T-helper 2 cell treated with Interferon-gamma antibody and Interleukin-4, amounts not matched to agents 5 μg/mL and 100 μg/mL, for 36 hours (primary cell): ENCODE measurements at regions not wholly inside any gene's neighbourhood (a gene's known extent, or its start where the extent isn't known, plus 50 kb on each side); places are given as distances from the start of the nearest gene placed in this dataset.

Source experiments
- DNase-seq: peaks from one replicate; pipeline ENCODE4 v3.0.0; 2021; ENCODE audit warnings: low spot score
- H3K27ac Mint-ChIP-seq: one replicate; pipeline ENCODE4 v1.8.0; 2021; ENCODE audit warnings: mild to moderate bottlenecking, mixed read lengths
- H3K27me3 Mint-ChIP-seq: one replicate; pipeline ENCODE4 v1.8.0; 2021; ENCODE audit warnings: low read depth, mixed read lengths
- H3K36me3 Mint-ChIP-seq: one replicate; pipeline ENCODE4 v1.8.0; 2021; ENCODE audit warnings: low read depth, mixed read lengths
- H3K4me1 Mint-ChIP-seq: one replicate; pipeline ENCODE4 v1.8.0; 2021; ENCODE audit warnings: low read depth, mixed read lengths
- H3K4me3 Mint-ChIP-seq: one replicate; pipeline ENCODE4 v1.8.0; 2022; ENCODE audit warnings: mild to moderate bottlenecking, moderate library complexity, mixed read lengths
- H3K9me3 Mint-ChIP-seq: one replicate; pipeline ENCODE4 v1.8.0; 2021; ENCODE audit warnings: mixed read lengths

GRCh38 chr3:88209356-88209755 is 59.6 kb downstream of the C3orf38 start:
- no peak for DNase-seq
- H3K4me3 Mint-ChIP-seq, result no peak overlapping the region
- no peaks in the 10 kb centered on the region for H3K9me3 Mint-ChIP-seq
- no peaks in the 10 kb centered on the region for H3K27me3 Mint-ChIP-seq
- H3K4me1 Mint-ChIP-seq, result no peaks in the 10 kb centered on the region
- H3K36me3 Mint-ChIP-seq, result no peaks in the 10 kb centered on the region
- no peak overlapping the region for H3K27ac Mint-ChIP-seq

- H3K4me3 Mint-ChIP-seq, result no peak overlapping the region
- H3K27ac Mint-ChIP-seq, result no peak overlapping the region
- H3K9me3 Mint-ChIP-seq, result no peaks in the 10 kb centered on the region
- H3K27me3 Mint-ChIP-seq, result no peaks in the 10 kb centered on the region
- DNase-seq, result no peak
- H3K36me3 Mint-ChIP-seq, result no peaks in the 10 kb centered on the region
- no peaks in the 10 kb centered on the region for H3K4me1 Mint-ChIP-seq
These were observed 61.5 kb downstream of the C3orf38 start for GRCh38 chr3:88211096-88211890.

DNA sequence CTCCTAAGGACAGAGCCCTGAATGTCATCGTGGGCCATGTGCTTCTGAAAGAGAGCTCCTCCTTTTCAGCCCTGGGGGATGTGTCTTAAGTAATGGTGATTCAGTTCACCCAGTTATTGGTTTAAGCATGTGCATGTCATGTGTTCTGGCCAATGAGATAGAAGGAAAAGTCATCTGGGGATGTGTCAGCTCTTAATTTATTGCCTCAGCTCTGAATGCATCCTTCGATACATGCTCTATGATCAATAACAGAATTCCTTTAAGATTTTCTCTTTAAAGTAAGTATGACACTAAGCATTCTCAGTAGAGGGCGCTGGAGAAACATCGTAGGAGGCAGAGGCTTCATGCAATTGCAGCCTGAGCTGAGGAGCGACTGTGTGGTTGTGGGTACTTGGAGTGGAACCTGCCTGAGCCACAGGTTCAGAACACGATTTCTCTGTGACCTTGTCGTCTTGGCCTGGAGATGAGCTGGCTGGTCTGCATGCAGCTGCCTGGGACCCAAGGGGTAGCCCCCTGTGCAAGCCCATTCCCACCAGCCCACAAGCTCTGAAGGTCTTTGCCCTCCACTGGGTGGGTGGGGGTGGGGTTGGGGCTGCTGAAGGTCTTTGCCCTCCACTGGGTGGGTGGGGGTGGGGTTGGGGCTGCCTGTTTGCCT is 69.5 kb downstream of the C3orf38 start:
- no peaks in the 10 kb centered on the region for H3K36me3 Mint-ChIP-seq
- no peaks in the 10 kb centered on the region for H3K27me3 Mint-ChIP-seq
- no peaks in the 10 kb centered on the region for H3K4me1 Mint-ChIP-seq
- no peak overlapping the region for H3K27ac Mint-ChIP-seq
- H3K4me3 Mint-ChIP-seq, result no peak overlapping the region
- DNase-seq, result no peak
- no peaks in the 10 kb centered on the region for H3K9me3 Mint-ChIP-seq

GRCh38 chr3:88220126-88220525 is 70.4 kb downstream of the C3orf38 start:
- H3K36me3 Mint-ChIP-seq, result no peaks in the 10 kb centered on the region
- H3K27me3 Mint-ChIP-seq, result no peaks in the 10 kb centered on the region
- H3K4me3 Mint-ChIP-seq, result no peak overlapping the region
- no peaks in the 10 kb centered on the region for H3K4me1 Mint-ChIP-seq
- no peak overlapping the region for H3K27ac Mint-ChIP-seq
- H3K9me3 Mint-ChIP-seq, result no peaks in the 10 kb centered on the region
- DNase-seq, result no peak

DNA sequence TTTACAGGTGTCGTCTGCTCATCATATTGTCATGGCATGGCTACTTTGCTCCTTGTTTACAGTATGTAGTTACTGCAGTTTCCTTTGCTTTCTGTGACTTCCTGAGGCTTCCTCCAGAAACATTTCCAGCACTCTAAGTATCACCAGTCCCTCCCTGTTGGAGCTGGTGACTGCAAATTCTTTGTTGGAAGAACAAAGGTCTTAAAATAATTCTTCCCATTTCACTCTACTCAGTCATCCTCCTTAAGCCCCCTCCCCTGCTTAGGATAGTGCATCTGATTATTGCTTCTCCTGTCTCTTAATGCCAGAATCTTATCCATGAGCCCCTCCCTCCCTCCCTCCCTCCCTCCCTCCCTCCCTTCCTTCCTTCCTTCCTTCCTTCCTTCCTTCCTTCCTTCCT is 72.0 kb downstream of the C3orf38 start:
- Mint-ChIP-seq H3K27ac (no peak overlapping the region), H3K27me3 (no peaks in the 10 kb centered on the region), H3K9me3 (no peaks in the 10 kb centered on the region), H3K4me1 (no peaks in the 10 kb centered on the region), H3K36me3 (no peaks in the 10 kb centered on the region), H3K4me3 (no peak overlapping the region)
- no peak for DNase-seq

DNA sequence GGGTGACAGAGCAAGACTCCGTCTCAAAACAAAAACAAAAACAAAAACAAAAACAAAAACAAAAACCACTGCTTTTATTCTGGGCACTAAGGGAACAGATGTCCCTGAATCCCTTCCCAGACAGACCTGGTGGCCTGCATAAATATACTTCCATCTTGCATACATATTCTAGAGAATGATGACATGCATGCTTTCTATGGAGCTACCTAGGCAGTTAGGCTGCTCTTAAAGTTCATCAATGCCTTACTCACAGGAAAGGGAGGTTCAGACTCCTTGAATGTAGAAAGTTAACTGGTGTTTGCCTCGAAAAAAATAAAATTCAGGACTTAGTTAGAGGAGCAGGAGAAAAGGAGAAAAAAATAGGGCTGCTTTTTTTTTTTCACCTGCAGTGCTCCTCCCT is 72.6 kb downstream of the C3orf38 start:
- H3K9me3 Mint-ChIP-seq, result no peaks in the 10 kb centered on the region
- H3K27me3 Mint-ChIP-seq, result no peaks in the 10 kb centered on the region
- H3K27ac Mint-ChIP-seq, result no peak overlapping the region
- H3K4me3 Mint-ChIP-seq, result no peak overlapping the region
- H3K4me1 Mint-ChIP-seq, result no peaks in the 10 kb centered on the region
- no peaks in the 10 kb centered on the region for H3K36me3 Mint-ChIP-seq
- no peak for DNase-seq

- Mint-ChIP-seq H3K9me3 (no peaks in the 10 kb centered on the region), H3K27me3 (no peaks in the 10 kb centered on the region), H3K4me3 (no peak overlapping the region), H3K4me1 (no peaks in the 10 kb centered on the region), H3K27ac (no peak overlapping the region), H3K36me3 (no peaks in the 10 kb centered on the region)
- DNase-seq, result no peak
These were observed 75.7 kb downstream of the C3orf38 start for GRCh38 chr3:88225326-88226008.

GRCh38 chr3:88226910-88227309 is 77.2 kb downstream of the C3orf38 start:
- H3K4me3 Mint-ChIP-seq, result no peak overlapping the region
- no peaks in the 10 kb centered on the region for H3K4me1 Mint-ChIP-seq
- H3K27me3 Mint-ChIP-seq, result no peaks in the 10 kb centered on the region
- no peaks in the 10 kb centered on the region for H3K9me3 Mint-ChIP-seq
- no peak overlapping the region for H3K27ac Mint-ChIP-seq
- DNase-seq, result no peak
- H3K36me3 Mint-ChIP-seq, result no peaks in the 10 kb centered on the region

- H3K27me3 Mint-ChIP-seq, result no peaks in the 10 kb centered on the region
- H3K36me3 Mint-ChIP-seq, result no peaks in the 10 kb centered on the region
- no peak for DNase-seq
- H3K4me3 Mint-ChIP-seq, result no peak overlapping the region
- no peaks in the 10 kb centered on the region for H3K4me1 Mint-ChIP-seq
- H3K9me3 Mint-ChIP-seq, result no peaks in the 10 kb centered on the region
- H3K27ac Mint-ChIP-seq, result no peak overlapping the region
These were observed 80.9 kb downstream of the C3orf38 start for GRCh38 chr3:88230638-88231037.

GRCh38 chr3:88231207-88231606 is 81.4 kb downstream of the C3orf38 start:
- Mint-ChIP-seq H3K36me3 (no peaks in the 10 kb centered on the region), H3K27me3 (no peaks in the 10 kb centered on the region), H3K9me3 (no peaks in the 10 kb centered on the region), H3K4me3 (no peak overlapping the region), H3K4me1 (no peaks in the 10 kb centered on the region), H3K27ac (no peak overlapping the region)
- no peak for DNase-seq

- Mint-ChIP-seq H3K4me3 (no peak overlapping the region), H3K27me3 (no peaks in the 10 kb centered on the region), H3K27ac (no peak overlapping the region), H3K4me1 (no peaks in the 10 kb centered on the region), H3K9me3 (no peaks in the 10 kb centered on the region), H3K36me3 (no peaks in the 10 kb centered on the region)
- DNase-seq, result no peak
These were observed 81.9 kb downstream of the C3orf38 start for GRCh38 chr3:88231632-88232031.

DNA sequence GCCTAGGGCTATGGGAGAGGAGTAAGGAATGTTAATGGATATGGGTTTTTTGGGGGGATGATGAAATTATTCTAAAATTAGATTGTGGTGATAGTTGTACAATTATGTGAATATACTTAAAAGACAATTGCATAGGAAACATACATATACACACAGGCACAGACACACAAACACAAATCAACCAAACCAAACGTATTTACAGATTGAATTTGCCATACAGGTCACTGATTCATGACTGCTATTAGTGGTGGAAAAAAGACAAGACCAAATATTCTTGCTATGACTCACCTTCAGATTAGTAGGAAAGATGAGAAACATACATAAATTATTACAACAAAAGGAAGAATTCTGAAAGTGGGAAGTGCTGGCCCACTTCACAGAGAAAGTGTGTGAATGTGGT is 85.3 kb downstream of the C3orf38 start:
- no peak for DNase-seq
- H3K36me3 Mint-ChIP-seq, result no peaks in the 10 kb centered on the region
- H3K27ac Mint-ChIP-seq, result no peak overlapping the region
- H3K4me1 Mint-ChIP-seq, result no peaks in the 10 kb centered on the region
- H3K4me3 Mint-ChIP-seq, result no peak overlapping the region
- H3K9me3 Mint-ChIP-seq, result no peaks in the 10 kb centered on the region
- H3K27me3 Mint-ChIP-seq, result no peaks in the 10 kb centered on the region

DNA sequence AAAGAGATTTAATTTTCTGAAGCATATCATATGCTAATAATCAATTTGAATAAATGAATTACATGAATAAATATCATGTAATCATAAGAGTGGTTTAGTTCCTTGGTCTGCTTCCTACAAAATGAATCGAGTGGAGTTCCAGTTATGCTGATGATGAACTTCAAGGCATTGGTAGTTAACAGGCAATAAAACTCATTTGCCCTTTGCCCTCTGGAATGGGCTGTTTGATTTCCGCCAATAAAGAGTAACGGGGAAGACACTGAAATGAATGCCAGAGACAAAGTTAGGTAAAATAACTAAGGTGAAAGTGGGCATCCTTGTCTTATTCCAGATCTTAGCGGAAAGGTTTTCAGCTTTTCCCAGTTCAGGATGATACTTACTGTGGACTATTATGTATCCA is 90.1 kb downstream of the C3orf38 start:
- Mint-ChIP-seq H3K27me3 (no peaks in the 10 kb centered on the region), H3K4me1 (no peaks in the 10 kb centered on the region), H3K27ac (no peak overlapping the region), H3K9me3 (peaks cover 7% of the 10 kb centered on the region), H3K4me3 (no peak overlapping the region), H3K36me3 (no peaks in the 10 kb centered on the region)
- DNase-seq, result no peak

DNA sequence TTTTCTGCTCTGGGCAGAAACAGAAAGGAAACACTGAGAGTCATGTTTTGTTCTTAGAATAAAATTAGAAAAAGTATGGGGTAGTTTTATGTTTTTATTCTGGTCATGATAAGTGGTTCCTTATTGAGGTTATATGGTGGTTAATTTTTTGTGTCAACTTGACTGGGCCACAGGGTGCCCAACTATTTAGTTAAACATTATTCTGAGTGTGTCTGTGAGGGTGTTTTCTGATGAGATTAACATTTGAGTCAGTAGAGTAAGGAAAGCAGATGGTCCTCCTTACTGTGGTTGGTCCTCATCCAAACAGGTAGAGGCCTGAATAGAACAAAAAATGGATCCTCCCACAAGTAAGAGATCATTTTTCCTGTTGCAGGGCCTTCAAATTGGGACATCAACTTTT is 98.9 kb downstream of the C3orf38 start:
- H3K27me3 Mint-ChIP-seq, result no peaks in the 10 kb centered on the region
- H3K4me3 Mint-ChIP-seq, result no peak overlapping the region
- peaks cover 6% of the 10 kb centered on the region for H3K9me3 Mint-ChIP-seq
- H3K27ac Mint-ChIP-seq, result no peak overlapping the region
- H3K4me1 Mint-ChIP-seq, result no peaks in the 10 kb centered on the region
- H3K36me3 Mint-ChIP-seq, result no peaks in the 10 kb centered on the region
- no peak for DNase-seq
